HG02870 (cell line): ENCODE measurements at regions not wholly inside any gene's neighbourhood (a gene's known extent, or its start where the extent isn't known, plus 50 kb on each side); places are given as distances from the start of the nearest gene placed in this dataset.

ENCODE experiments used
- ATAC-seq: cut with Tn5 transposase; IDR thresholded peaks from one replicate; pipeline ENCODE4 v1.9.1; 2021; ENCODE audit warnings: mild to moderate bottlenecking, moderate library complexity; ENCODE audit not compliant: unreplicated experiment

GRCh38 chr21:34192646-34193285 lies 119.4 kb downstream of the MRPS6 start:
- no peak for ATAC-seq

- ATAC-seq: no peak
Measured at GRCh38 chr21:34195335-34195734, 122.0 kb downstream of the MRPS6 start.

GRCh38 chr21:34196996-34197395 lies 123.6 kb downstream of the MRPS6 start:
- no peak for ATAC-seq

- no peak for ATAC-seq
Measured at GRCh38 chr21:34197561-34197960, 124.2 kb downstream of the MRPS6 start.

GRCh38 chr21:34198231-34199120 lies 125.1 kb downstream of the MRPS6 start:
- no peak for ATAC-seq

GRCh38 chr21:34199121-34199910 lies 125.9 kb downstream of the MRPS6 start:
- no peak for ATAC-seq

- ATAC-seq: no peak
Measured at GRCh38 chr21:34200288-34200905, 127.0 kb downstream of the MRPS6 start.

GRCh38 chr21:34201001-34201400 lies 127.6 kb downstream of the MRPS6 start:
- ATAC-seq: no peak

GRCh38 chr21:34201481-34201858 lies 128.1 kb downstream of the MRPS6 start:
- no peak for ATAC-seq

GRCh38 chr21:34202553-34203372 lies 129.4 kb downstream of the MRPS6 start:
- no peak for ATAC-seq

GRCh38 chr21:34203851-34204420 lies 130.6 kb downstream of the MRPS6 start:
- no peak for ATAC-seq

GRCh38 chr21:34204481-34205439 lies 131.4 kb downstream of the MRPS6 start:
- no peak for ATAC-seq

- peak; percentile 65 for ATAC-seq
Measured at GRCh38 chr21:34205811-34206571, 132.6 kb downstream of the MRPS6 start.

- no peak for ATAC-seq
Measured at GRCh38 chr21:34213959-34214358, 140.6 kb downstream of the MRPS6 start.

- no peak for ATAC-seq
Measured at GRCh38 chr21:34215501-34215900, 142.1 kb downstream of the MRPS6 start.

- no peak for ATAC-seq
Measured at GRCh38 chr21:34215911-34216717, 142.7 kb downstream of the MRPS6 start.

GRCh38 chr21:34216718-34217032 lies 143.3 kb downstream of the MRPS6 start:
- no peak for ATAC-seq
